ENCODE measurements at regions not wholly inside any gene's neighbourhood (a gene's known extent, or its start where the extent isn't known, plus 50 kb on each side); places are given as distances from the start of the nearest gene placed in this dataset.

- Histone ChIP-seq H3K36me3 (ENCODE audit: low read depth) (no peaks in the 10 kb centered on the region), H3K4me3 (no peak overlapping the region), H3K4me1 (ENCODE audit: low read depth) (no peaks in the 10 kb centered on the region), H3K9me3 (no peaks in the 10 kb centered on the region)
- no peak for TF ChIP-seq CTCF (IDR thresholded peaks at IDR 0.05)
- intact Hi-C loops (cut with DNase I, micrococcal nuclease): no loop called here
- DNase-seq: no peak
- no peak for ATAC-seq
Measured at GRCh38 chr20:39605908-39606307, 643.8 kb downstream of the DHX35 start.

- Histone ChIP-seq H3K9me3 (no peaks in the 10 kb centered on the region), H3K4me3 (no peak overlapping the region), H3K4me1 (ENCODE audit: low read depth) (no peaks in the 10 kb centered on the region), H3K36me3 (ENCODE audit: low read depth) (no peaks in the 10 kb centered on the region)
- intact Hi-C loops (cut with DNase I, micrococcal nuclease): no loop called here
- DNase-seq (no peak), ATAC-seq (no peak)
- TF ChIP-seq CTCF (IDR thresholded peaks at IDR 0.05): no peak
Measured at GRCh38 chr20:39605361-39605760, 643.2 kb downstream of the DHX35 start.

GRCh38 chr20:39603219-39603618, 641.1 kb downstream of the DHX35 start:
- DNase-seq: no peak
- H3K4me3 ChIP-seq: no peak overlapping the region
- no peak for ATAC-seq
- intact Hi-C loops (cut with DNase I, micrococcal nuclease): no loop called here
- TF ChIP-seq CTCF (IDR thresholded peaks at IDR 0.05): no peak
- H3K4me1 ChIP-seq (ENCODE audit: low read depth): no peaks in the 10 kb centered on the region
- H3K9me3 ChIP-seq: no peaks in the 10 kb centered on the region
- no peaks in the 10 kb centered on the region for H3K36me3 ChIP-seq (ENCODE audit: low read depth)

- ATAC-seq (no peak), DNase-seq (no peak)
- no peak overlapping the region for H3K4me3 ChIP-seq
- TF ChIP-seq CTCF (IDR thresholded peaks at IDR 0.05): no peak
- intact Hi-C loops (cut with DNase I, micrococcal nuclease): no loop called here
- no peaks in the 10 kb centered on the region for H3K4me1 ChIP-seq (ENCODE audit: low read depth)
- no peaks in the 10 kb centered on the region for H3K9me3 ChIP-seq
- no peaks in the 10 kb centered on the region for H3K36me3 ChIP-seq (ENCODE audit: low read depth)
Measured at GRCh38 chr20:39602649-39603048, 640.5 kb downstream of the DHX35 start.

- Histone ChIP-seq H3K4me1 (ENCODE audit: low read depth) (no peaks in the 10 kb centered on the region), H3K4me3 (no peak overlapping the region), H3K36me3 (ENCODE audit: low read depth) (no peaks in the 10 kb centered on the region), H3K9me3 (no peaks in the 10 kb centered on the region)
- TF ChIP-seq CTCF (IDR thresholded peaks at IDR 0.05): no peak
- ATAC-seq (no peak), DNase-seq (no peak)
- intact Hi-C loops (cut with DNase I, micrococcal nuclease): no loop called here
Measured at GRCh38 chr20:39600871-39601270, 638.7 kb downstream of the DHX35 start.

GRCh38 chr20:39600156-39600555, 638.0 kb downstream of the DHX35 start:
- no peak for TF ChIP-seq CTCF (IDR thresholded peaks at IDR 0.05)
- ATAC-seq (no peak), DNase-seq (no peak)
- H3K36me3 ChIP-seq (ENCODE audit: low read depth): no peaks in the 10 kb centered on the region
- H3K4me1 ChIP-seq (ENCODE audit: low read depth): no peaks in the 10 kb centered on the region
- H3K4me3 ChIP-seq: no peak overlapping the region
- H3K9me3 ChIP-seq: no peaks in the 10 kb centered on the region
- intact Hi-C loops (cut with DNase I, micrococcal nuclease): no loop called here
